Activated naive CD8-positive, alpha-beta T cell (primary cell): ENCODE measurements at regions not wholly inside any gene's neighbourhood (a gene's known extent, or its start where the extent isn't known, plus 50 kb on each side); places are given as distances from the start of the nearest gene placed in this dataset.
A peak's percentile ranks its signal among the peaks of the same experiment; 100 is the strongest.
"Not testable (repeated sequence)": the region's sequence is repeated elsewhere in the genome, so short reads cannot be mapped to it uniquely, and the experiment has no call there.

Source experiments
- H3K27ac Mint-ChIP-seq: one replicate; pipeline ENCODE4 v1.8.0; 2021; ENCODE audit warnings: mixed read lengths
- H3K27me3 Mint-ChIP-seq: one replicate; pipeline ENCODE4 v1.8.0; 2021; ENCODE audit warnings: mixed read lengths
- H3K36me3 Mint-ChIP-seq: one replicate; pipeline ENCODE4 v1.8.0; 2021; ENCODE audit warnings: mixed read lengths
- H3K4me1 Mint-ChIP-seq: one replicate; pipeline ENCODE4 v1.8.0; 2021; ENCODE audit warnings: low read depth, mixed read lengths
- H3K4me3 Mint-ChIP-seq: one replicate; pipeline ENCODE4 v1.8.0; 2021; ENCODE audit warnings: mild to moderate bottlenecking, mixed read lengths
- H3K9me3 Mint-ChIP-seq: one replicate; pipeline ENCODE4 v1.8.0; 2021; ENCODE audit warnings: low read depth, mixed read lengths

GRCh38 chr12:9380650-9381049, 172.5 kb upstream of the PZP start:
- Mint-ChIP-seq H3K9me3 (no peaks in the 10 kb centered on the region), H3K27ac (no peak overlapping the region), H3K4me3 (no peak overlapping the region), H3K4me1 (peaks cover 1% of the 10 kb centered on the region), H3K36me3 (no peaks in the 10 kb centered on the region), H3K27me3 (peaks cover 3% of the 10 kb centered on the region)

- peaks cover 1% of the 10 kb centered on the region for H3K4me1 Mint-ChIP-seq
- no peak overlapping the region for H3K27ac Mint-ChIP-seq
- peaks cover 3% of the 10 kb centered on the region for H3K27me3 Mint-ChIP-seq
- no peak overlapping the region for H3K4me3 Mint-ChIP-seq
- H3K9me3 Mint-ChIP-seq = no peaks in the 10 kb centered on the region
- H3K36me3 Mint-ChIP-seq = no peaks in the 10 kb centered on the region
These were observed 171.0 kb upstream of the PZP start for GRCh38 chr12:9379023-9379742.

GRCh38 chr12:9378430-9378835, 170.2 kb upstream of the PZP start:
- Mint-ChIP-seq H3K4me1 (peaks cover 1% of the 10 kb centered on the region), H3K4me3 (no peak overlapping the region), H3K27me3 (peaks cover 3% of the 10 kb centered on the region), H3K27ac (no peak overlapping the region), H3K9me3 (no peaks in the 10 kb centered on the region), H3K36me3 (no peaks in the 10 kb centered on the region)

- no peak overlapping the region for H3K27ac Mint-ChIP-seq
- H3K9me3 Mint-ChIP-seq = no peaks in the 10 kb centered on the region
- peaks cover 2% of the 10 kb centered on the region for H3K4me1 Mint-ChIP-seq
- peaks cover 3% of the 10 kb centered on the region for H3K27me3 Mint-ChIP-seq
- H3K36me3 Mint-ChIP-seq = no peaks in the 10 kb centered on the region
- no peak overlapping the region for H3K4me3 Mint-ChIP-seq
These were observed 164.0 kb upstream of the PZP start for GRCh38 chr12:9372202-9372601.

- Mint-ChIP-seq H3K27me3 (no peaks in the 10 kb centered on the region), H3K36me3 (no peaks in the 10 kb centered on the region), H3K4me3 (no peak overlapping the region), H3K9me3 (no peaks in the 10 kb centered on the region), H3K27ac (no peak overlapping the region), H3K4me1 (peaks cover 21% of the 10 kb centered on the region)
These were observed 159.6 kb upstream of the PZP start for GRCh38 chr12:9367828-9368227.

GRCh38 chr12:9367201-9367600, 159.0 kb upstream of the PZP start:
- Mint-ChIP-seq H3K27ac (no peak overlapping the region), H3K4me1 (peaks cover 19% of the 10 kb centered on the region), H3K27me3 (no peaks in the 10 kb centered on the region), H3K9me3 (no peaks in the 10 kb centered on the region), H3K4me3 (no peak overlapping the region), H3K36me3 (no peaks in the 10 kb centered on the region)

GRCh38 chr12:9365296-9365695, 157.1 kb upstream of the PZP start:
- Mint-ChIP-seq H3K27me3 (no peaks in the 10 kb centered on the region), H3K27ac (no peak overlapping the region), H3K9me3 (no peaks in the 10 kb centered on the region), H3K36me3 (no peaks in the 10 kb centered on the region), H3K4me1 (peaks cover 19% of the 10 kb centered on the region), H3K4me3 (no peak overlapping the region)

- Mint-ChIP-seq H3K27ac (peak overlapping the region; percentile 55), H3K4me3 (peak overlapping the region; percentile 58), H3K27me3 (no peaks in the 10 kb centered on the region)
These were observed 156.3 kb upstream of the PZP start for GRCh38 chr12:9364224-9365176.

GRCh38 chr12:9363145-9363544, 154.9 kb upstream of the PZP start:
- Mint-ChIP-seq H3K4me1 (peaks cover 19% of the 10 kb centered on the region), H3K36me3 (no peaks in the 10 kb centered on the region), H3K9me3 (no peaks in the 10 kb centered on the region), H3K27ac (no peak overlapping the region), H3K4me3 (no peak overlapping the region), H3K27me3 (no peaks in the 10 kb centered on the region)

More at GRCh38 chr12:9364224-9365176, 156.3 kb upstream of the PZP start:
- peaks cover 19% of the 10 kb centered on the region for H3K4me1 Mint-ChIP-seq
- no peaks in the 10 kb centered on the region for H3K36me3 Mint-ChIP-seq
- no peaks in the 10 kb centered on the region for H3K9me3 Mint-ChIP-seq

- Mint-ChIP-seq H3K27ac (no peak overlapping the region), H3K36me3 (no peaks in the 10 kb centered on the region), H3K27me3 (no peaks in the 10 kb centered on the region), H3K4me1 (peaks cover 19% of the 10 kb centered on the region), H3K9me3 (no peaks in the 10 kb centered on the region), H3K4me3 (no peak overlapping the region)
These were observed 153.7 kb upstream of the PZP start for GRCh38 chr12:9361879-9362326.

GRCh38 chr12:9354009-9354754, 146.0 kb upstream of the PZP start:
- H3K27ac Mint-ChIP-seq, H3K4me1 Mint-ChIP-seq, H3K27me3 Mint-ChIP-seq, H3K36me3 Mint-ChIP-seq, H3K9me3 Mint-ChIP-seq, H3K4me3 Mint-ChIP-seq: not testable (repeated sequence)

- no peaks in the 10 kb centered on the region for H3K9me3 Mint-ChIP-seq
- no peaks in the 10 kb centered on the region for H3K36me3 Mint-ChIP-seq
- H3K27me3 Mint-ChIP-seq = no peaks in the 10 kb centered on the region
- peaks cover 19% of the 10 kb centered on the region for H3K4me1 Mint-ChIP-seq
- H3K4me3 Mint-ChIP-seq = no peak overlapping the region
- H3K27ac Mint-ChIP-seq = no peak overlapping the region
These were observed 142.9 kb upstream of the PZP start for GRCh38 chr12:9351136-9351535.

- Mint-ChIP-seq H3K36me3 (no peaks in the 10 kb centered on the region), H3K27ac (no peak overlapping the region), H3K4me3 (no peak overlapping the region), H3K27me3 (no peaks in the 10 kb centered on the region), H3K4me1 (peaks cover 25% of the 10 kb centered on the region), H3K9me3 (no peaks in the 10 kb centered on the region)
These were observed 142.0 kb upstream of the PZP start for GRCh38 chr12:9349888-9350885.
